ENCODE measurements at regions not wholly inside any gene's neighbourhood (a gene's known extent, or its start where the extent isn't known, plus 50 kb on each side); places are given as distances from the start of the nearest gene placed in this dataset.

DNA sequence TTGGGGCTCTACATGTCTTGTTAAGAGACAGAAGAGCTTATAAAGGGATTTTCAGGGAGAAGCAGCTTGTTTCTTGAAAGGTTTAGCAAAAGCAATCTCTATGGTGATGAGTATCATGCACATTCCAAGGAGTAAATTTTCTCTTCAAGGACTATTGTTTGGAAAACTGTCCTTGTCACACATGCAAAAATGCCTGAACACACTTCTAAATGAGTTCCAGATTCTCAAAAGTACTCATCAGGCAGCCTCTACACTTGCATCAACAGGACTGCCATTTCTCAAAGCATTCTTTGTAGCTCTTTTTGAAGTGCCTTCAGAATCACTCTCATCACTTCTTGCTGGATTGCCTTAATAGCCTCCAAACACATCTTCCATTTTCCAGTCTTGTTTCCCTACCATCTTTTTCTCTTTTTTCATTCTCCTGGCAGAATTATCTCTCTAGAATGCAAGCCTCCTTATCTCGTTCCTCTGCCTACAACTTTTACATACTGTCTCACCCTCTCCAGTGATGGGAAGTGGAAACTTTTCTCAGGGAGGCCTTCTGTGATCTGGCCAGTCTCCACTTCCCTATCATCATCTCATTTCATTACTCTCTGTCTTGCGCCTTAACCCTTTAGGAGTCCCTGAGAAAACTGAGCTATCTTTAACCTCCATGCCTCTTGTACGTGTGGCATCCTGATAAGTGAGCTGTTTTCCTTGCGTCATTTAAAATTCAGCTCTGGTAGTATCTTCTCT is 631.5 kb upstream of the TLE4 start:
- TF ChIP-seq CTCF (conservative IDR thresholded peaks at IDR 0.05; ENCODE audit: low read depth, low read length) (no peak), EZH2 (IDR thresholded peaks at IDR 0.05; ENCODE audit: borderline replicate concordance, low read depth, low read length, poor library complexity, severe bottlenecking) (no peak)

Measured in A673 (cell line).